GM20000 (cell line): ENCODE measurements at regions not wholly inside any gene's neighbourhood (a gene's known extent, or its start where the extent isn't known, plus 50 kb on each side); places are given as distances from the start of the nearest gene placed in this dataset.
"Not testable (repeated sequence)": the region's sequence is repeated elsewhere in the genome, so short reads cannot be mapped to it uniquely, and the experiment has no call there.

ENCODE experiments used
- DNase-seq: peaks from one replicate; pipeline ENCODE4 v3.0.0; 2012; ENCODE audit warnings: low spot score
- CTCF ChIP-seq: IDR thresholded peaks from 2 replicates; pipeline ENCODE4 v1.5.1; 2012; ENCODE audit warnings: mild to moderate bottlenecking, control low read depth; ENCODE audit errors: extremely low read depth, missing control alignments

- DNase-seq, result no peak
- TF ChIP-seq CTCF, result no peak
Observed at GRCh38 chr6:4242601-4243000, 107.2 kb upstream of the ECI2 start.

GRCh38 chr6:4240148-4240547 lies 104.8 kb upstream of the ECI2 start:
- TF ChIP-seq CTCF, result no peak
- no peak for DNase-seq

- TF ChIP-seq CTCF, result no peak
- no peak for DNase-seq
Observed at GRCh38 chr6:4225161-4225872, 89.9 kb upstream of the ECI2 start.

- no peak for DNase-seq
- no peak for TF ChIP-seq CTCF
Observed at GRCh38 chr6:4224067-4224978, 88.9 kb upstream of the ECI2 start.

GRCh38 chr6:4220558-4220957 lies 85.2 kb upstream of the ECI2 start:
- no peak for TF ChIP-seq CTCF
- DNase-seq, result no peak

GRCh38 chr6:4218619-4219317 lies 83.4 kb upstream of the ECI2 start:
- DNase-seq, result not testable (repeated sequence)

- TF ChIP-seq CTCF, result no peak
- no peak for DNase-seq
Observed at GRCh38 chr6:4212588-4212987, 77.2 kb upstream of the ECI2 start.
